H1 (cell line): ENCODE measurements at regions not wholly inside any gene's neighbourhood (a gene's known extent, or its start where the extent isn't known, plus 50 kb on each side); places are given as distances from the start of the nearest gene placed in this dataset.

ENCODE experiments used
- CTCF ChIA-PET: fragments of 300-600 bp; sonication (Branson Sonifier 250); formaldehyde crosslinking; loops from one replicate; lab custom pipeline; 2021; ENCODE audit not compliant: partially characterized antibody; lab: Charles Lee
- POLR2A ChIA-PET: fragments of 300-600 bp; sonication (Branson Sonifier 250); formaldehyde crosslinking; loops from one replicate; lab custom pipeline; 2021; ENCODE audit warnings: inconsistent platforms; ENCODE audit not compliant: partially characterized antibody; lab: Charles Lee
- DNase-seq, 2 experiments: peaks; one replicate each; pipeline versions ENCODE4 v3.0.0 to v3.0.0-alpha.2; 2010 to 2022; ENCODE audit warnings: low spot score in 2 of 2, low read depth in 1 of 2, mixed read lengths in 1 of 2
- FAIRE-seq: peaks from 2 replicates; lab custom pipeline; 2011; peaks lifted over from hg19 to GRCh38; lab: Jason Lieb, UNC
- H2AFZ ChIP-seq: 2 replicates; pipeline ENCODE4 v1.8.1; 2012; ENCODE audit warnings: low read length, inconsistent platforms
- H2AK5ac ChIP-seq: 2 replicates; pipeline ENCODE4 v1.6.1; 2013; ENCODE audit warnings: low read depth, low read length
- H2BK120ac ChIP-seq: replicated peaks from 2 replicates; pipeline ENCODE3; 2013; ENCODE audit warnings: low read depth, low read length, inconsistent platforms
- H2BK12ac ChIP-seq: 2 replicates; pipeline ENCODE4 v1.6.1; 2013; ENCODE audit warnings: low read depth, low read length
- H2BK15ac ChIP-seq: 2 replicates; pipeline ENCODE4 v1.6.1; 2013; ENCODE audit warnings: low read length
- H2BK20ac ChIP-seq: 2 replicates; pipeline ENCODE4 v1.6.1; 2013; ENCODE audit warnings: low read length
- H2BK5ac ChIP-seq: 2 replicates; pipeline ENCODE4 v1.6.1; 2013; ENCODE audit warnings: low read depth, low read length
- H3K14ac ChIP-seq: 2 replicates; pipeline ENCODE4 v1.6.1; 2013; ENCODE audit warnings: inconsistent platforms; ENCODE audit not compliant: insufficient read length
- H3K18ac ChIP-seq: 2 replicates; pipeline ENCODE4 v1.6.1; 2013; ENCODE audit warnings: low read length; ENCODE audit errors: extremely low read depth
- H3K23ac ChIP-seq: 2 replicates; pipeline ENCODE4 v1.6.1; 2013; ENCODE audit warnings: inconsistent platforms; ENCODE audit not compliant: insufficient read length
- H3K23me2 ChIP-seq: 2 replicates; pipeline ENCODE4 v1.6.1; 2013; ENCODE audit warnings: low read depth, low read length
- H3K27ac ChIP-seq: 2 replicates; pipeline ENCODE4 v1.6.1; 2011; ENCODE audit warnings: low read depth, low read length, inconsistent platforms
- H3K27me3 ChIP-seq, 4 experiments: replicated peaks in 1 of 4; 1 replicate in 1 of 4; 2 replicates in 3 of 4; pipeline versions ENCODE4 v1.6.1 to v1.8.1; 2011 to 2013; ENCODE audit warnings: low read length in 3 of 4, mild to moderate bottlenecking in 3 of 4, inconsistent platforms in 2 of 4, mixed read lengths in 2 of 4, moderate library complexity in 1 of 4; ENCODE audit not compliant: control insufficient read depth in 3 of 4, insufficient read depth in 3 of 4; ENCODE audit errors: extremely low read depth in 1 of 4
- H3K36me3 ChIP-seq, 4 experiments: 2 replicates each; pipeline versions ENCODE4 v1.6.1 to v1.8.1; 2011 to 2013; ENCODE audit warnings: mild to moderate bottlenecking in 4 of 4, low read length in 3 of 4, moderate library complexity in 2 of 4, control low read depth in 1 of 4, inconsistent platforms in 1 of 4; ENCODE audit not compliant: insufficient read depth in 4 of 4, control insufficient read depth in 2 of 4
- H3K4ac ChIP-seq: replicated peaks from 2 replicates; pipeline ENCODE3; 2013; ENCODE audit warnings: low read length, low read depth, mixed read lengths, inconsistent platforms; ENCODE audit not compliant: insufficient read length
- H3K4me1 ChIP-seq, 4 experiments: replicated peaks in 1 of 4; 1 replicate in 1 of 4; 2 replicates in 3 of 4; pipeline versions ENCODE4 v1.6.1 to v1.8.1; 2011 to 2013; ENCODE audit warnings: low read length in 3 of 4, inconsistent platforms in 2 of 4, mixed read lengths in 1 of 4; ENCODE audit not compliant: insufficient read depth in 4 of 4, control insufficient read depth in 3 of 4
- H3K4me2 ChIP-seq, 2 experiments: 2 replicates each; pipeline versions ENCODE4 v1.6.1 to v1.8.1; 2011 to 2013; ENCODE audit warnings: low read depth in 2 of 2, low read length in 2 of 2, control low read depth in 1 of 2, inconsistent platforms in 1 of 2, mild to moderate bottlenecking in 1 of 2; ENCODE audit not compliant: insufficient read depth in 1 of 2
- H3K4me3 ChIP-seq, 4 experiments: fragments of 200-600, 300-600 bp in 1 of 4; sonication (generic), shearing (Covaris generic), sonication (Bioruptor Twin) in 1 of 4; 2 replicates each; pipeline versions ENCODE4 v1.5.1 to v1.8.1; 2011 to 2016; ENCODE audit warnings: low read length in 4 of 4, low read depth in 3 of 4, control low read depth in 2 of 4, inconsistent platforms in 2 of 4, mild to moderate bottlenecking in 2 of 4, mixed read lengths in 1 of 4, moderate library complexity in 1 of 4; ENCODE audit not compliant: insufficient read depth in 2 of 4; ENCODE audit errors: extremely low read depth in 1 of 4
- H3K56ac ChIP-seq: replicated peaks from 2 replicates; pipeline ENCODE3; 2013; ENCODE audit warnings: low read depth, mild to moderate bottlenecking, mixed read lengths, low read length, inconsistent platforms; ENCODE audit not compliant: insufficient read length
- H3K79me1 ChIP-seq: 2 replicates; pipeline ENCODE4 v1.6.1; 2013; ENCODE audit warnings: low read depth, low read length, control low read depth
- H3K79me2 ChIP-seq, 2 experiments: 2 replicates each; pipeline versions ENCODE4 v1.6.1 to v1.8.1; 2012 to 2013; ENCODE audit warnings: low read length in 2 of 2, mild to moderate bottlenecking in 2 of 2, inconsistent platforms in 1 of 2; ENCODE audit not compliant: insufficient read depth in 2 of 2, control insufficient read depth in 1 of 2
- H3K9ac ChIP-seq, 4 experiments: replicated peaks in 1 of 4; 1 replicate in 1 of 4; 2 replicates in 3 of 4; pipeline versions ENCODE4 v1.6.1 to v1.8.1; 2011 to 2013; ENCODE audit warnings: low read depth in 3 of 4, low read length in 3 of 4, control low read depth in 2 of 4, mild to moderate bottlenecking in 2 of 4, moderate library complexity in 2 of 4, inconsistent platforms in 1 of 4; ENCODE audit errors: extremely low read depth in 1 of 4
- H3K9me3 ChIP-seq, 2 experiments: 2 replicates each; pipeline versions ENCODE4 v1.6.1 to v1.8.1; 2012 to 2013; ENCODE audit warnings: mild to moderate bottlenecking in 2 of 2, moderate library complexity in 2 of 2, control low read depth in 1 of 2, inconsistent platforms in 1 of 2, low read depth in 1 of 2, low read length in 1 of 2, mixed read lengths in 1 of 2; ENCODE audit not compliant: insufficient read depth in 2 of 2
- H4K20me1 ChIP-seq, 2 experiments: replicated peaks in 1 of 2; 2 replicates each; pipeline versions ENCODE3 to v1.8.1; 2011 to 2013; ENCODE audit warnings: inconsistent platforms in 2 of 2, low read length in 2 of 2, mild to moderate bottlenecking in 1 of 2; ENCODE audit not compliant: insufficient read depth in 2 of 2, control insufficient read depth in 1 of 2
- H4K5ac ChIP-seq: 2 replicates; pipeline ENCODE4 v1.6.1; 2013; ENCODE audit warnings: low read length, low read depth, mixed read lengths, inconsistent platforms; ENCODE audit not compliant: insufficient read length
- H4K8ac ChIP-seq: 2 replicates; pipeline ENCODE4 v1.8.0; 2013; ENCODE audit warnings: mild to moderate bottlenecking, moderate library complexity, low read length, inconsistent platforms; ENCODE audit not compliant: insufficient read depth; ENCODE audit errors: extremely low read depth
- H4K91ac ChIP-seq: replicated peaks from 2 replicates; pipeline ENCODE3; 2013; ENCODE audit warnings: low read length, mixed read lengths, inconsistent platforms; ENCODE audit not compliant: insufficient read length
- CTBP2 ChIP-seq: IDR thresholded peaks from 2 replicates; pipeline ENCODE4 v1.7.0; 2011; ENCODE audit warnings: borderline replicate concordance, mild to moderate bottlenecking, moderate library complexity, mixed read lengths, low read length; ENCODE audit not compliant: insufficient read depth, insufficient read length
- JUND ChIP-seq: IDR thresholded peaks from 2 replicates; pipeline ENCODE4 v1.6.1; 2011; ENCODE audit warnings: mild to moderate bottlenecking, improper control_type of control experiment, low read length
- SIX5 ChIP-seq: IDR thresholded peaks from 2 replicates; pipeline ENCODE4 v1.6.1; 2011; ENCODE audit warnings: mild to moderate bottlenecking, low read depth, low read length
- SP2 ChIP-seq: IDR thresholded peaks from 2 replicates; pipeline ENCODE4 v1.6.1; 2012; ENCODE audit warnings: mild to moderate bottlenecking, low read length, inconsistent platforms
- ZNF274 ChIP-seq: IDR thresholded peaks from 2 replicates; pipeline ENCODE4 v1.7.0; 2012; ENCODE audit warnings: low read length, borderline replicate concordance; ENCODE audit errors: extremely low read depth
- TF ChIP-seq, protein P1 (sequence below): IDR thresholded peaks from 2 replicates; pipeline ENCODE4 v1.6.1; 2012; ENCODE audit warnings: inconsistent platforms
- TF ChIP-seq, protein P2 (sequence below), 3 experiments: IDR thresholded peaks; 1 replicate in 2 of 3; 2 replicates in 1 of 3; pipeline versions ENCODE4 v1.5.1 to v1.6.1; 2011; ENCODE audit warnings: low read length in 3 of 3, mild to moderate bottlenecking in 3 of 3, inconsistent platforms in 2 of 3, low read depth in 1 of 3, moderate library complexity in 1 of 3; ENCODE audit not compliant: insufficient read depth in 1 of 3; ENCODE audit errors: control extremely low read depth in 1 of 3

DNA sequence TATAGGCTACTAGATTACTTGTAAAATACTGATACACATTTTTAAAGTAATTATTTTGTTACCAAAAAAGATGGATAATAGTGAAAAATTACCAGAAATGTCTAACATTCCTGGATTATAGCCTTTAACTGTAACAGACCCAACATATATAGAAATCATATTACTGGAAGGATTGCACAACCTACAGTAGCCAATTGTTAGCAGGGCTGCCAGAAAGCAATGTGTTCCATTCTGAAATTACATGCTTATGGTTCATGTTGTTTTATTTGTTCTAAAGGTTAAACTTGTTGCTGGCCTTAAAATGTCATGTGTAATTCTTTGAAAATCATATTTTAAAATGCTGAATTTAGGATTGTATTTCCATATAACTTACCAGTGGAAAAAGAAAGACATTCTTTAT is 793.6 kb upstream of the ACVR2A start:
- CTCF ChIA-PET: no interaction called here
- no peak overlapping the region for H3K18ac ChIP-seq
- H4K8ac ChIP-seq: no peak overlapping the region
- no peak overlapping the region for H2BK20ac ChIP-seq
- no peak overlapping the region for H3K56ac ChIP-seq
- no peak overlapping the region for H2AFZ ChIP-seq
- no peaks in the 10 kb centered on the region for H3K36me3 ChIP-seq
- no peak overlapping the region for H2AK5ac ChIP-seq
- TF ChIP-seq JUND: no peak
- TF ChIP-seq, protein P1, sequence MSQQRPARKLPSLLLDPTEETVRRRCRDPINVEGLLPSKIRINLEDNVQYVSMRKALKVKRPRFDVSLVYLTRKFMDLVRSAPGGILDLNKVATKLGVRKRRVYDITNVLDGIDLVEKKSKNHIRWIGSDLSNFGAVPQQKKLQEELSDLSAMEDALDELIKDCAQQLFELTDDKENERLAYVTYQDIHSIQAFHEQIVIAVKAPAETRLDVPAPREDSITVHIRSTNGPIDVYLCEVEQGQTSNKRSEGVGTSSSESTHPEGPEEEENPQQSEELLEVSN: no peak
- TF ChIP-seq, protein P2, sequence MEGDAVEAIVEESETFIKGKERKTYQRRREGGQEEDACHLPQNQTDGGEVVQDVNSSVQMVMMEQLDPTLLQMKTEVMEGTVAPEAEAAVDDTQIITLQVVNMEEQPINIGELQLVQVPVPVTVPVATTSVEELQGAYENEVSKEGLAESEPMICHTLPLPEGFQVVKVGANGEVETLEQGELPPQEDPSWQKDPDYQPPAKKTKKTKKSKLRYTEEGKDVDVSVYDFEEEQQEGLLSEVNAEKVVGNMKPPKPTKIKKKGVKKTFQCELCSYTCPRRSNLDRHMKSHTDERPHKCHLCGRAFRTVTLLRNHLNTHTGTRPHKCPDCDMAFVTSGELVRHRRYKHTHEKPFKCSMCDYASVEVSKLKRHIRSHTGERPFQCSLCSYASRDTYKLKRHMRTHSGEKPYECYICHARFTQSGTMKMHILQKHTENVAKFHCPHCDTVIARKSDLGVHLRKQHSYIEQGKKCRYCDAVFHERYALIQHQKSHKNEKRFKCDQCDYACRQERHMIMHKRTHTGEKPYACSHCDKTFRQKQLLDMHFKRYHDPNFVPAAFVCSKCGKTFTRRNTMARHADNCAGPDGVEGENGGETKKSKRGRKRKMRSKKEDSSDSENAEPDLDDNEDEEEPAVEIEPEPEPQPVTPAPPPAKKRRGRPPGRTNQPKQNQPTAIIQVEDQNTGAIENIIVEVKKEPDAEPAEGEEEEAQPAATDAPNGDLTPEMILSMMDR (IDR thresholded peaks at IDR 0.05; ENCODE audit: control extremely low read depth in 1 of 3, insufficient read depth in 1 of 3, low read depth in 1 of 3, low read length in 3 of 3): no peak
- TF ChIP-seq SIX5: no peak
- TF ChIP-seq SP2: no peak
- no peak for TF ChIP-seq CTBP2
- TF ChIP-seq ZNF274: no peak
- H3K27me3 ChIP-seq: no peaks in the 10 kb centered on the region
- no peak overlapping the region for H3K27ac ChIP-seq
- H3K4ac ChIP-seq: no peak overlapping the region
- POLR2A ChIA-PET: no interaction called here
- H3K9ac ChIP-seq: no peak overlapping the region
- no peaks in the 10 kb centered on the region for H3K23me2 ChIP-seq
- H4K5ac ChIP-seq: no peak overlapping the region
- H3K14ac ChIP-seq: no peak overlapping the region
- H3K79me2 ChIP-seq: no peaks in the 10 kb centered on the region
- H3K4me1 ChIP-seq: peaks cover 0 to 4% (median 1%) of the 10 kb centered on the region in 4 experiments; a peak in 2 of 7 replicates
- no peak overlapping the region for H2BK15ac ChIP-seq
- H3K4me2 ChIP-seq: no peak overlapping the region
- H4K20me1 ChIP-seq: no peaks in the 10 kb centered on the region
- H2BK12ac ChIP-seq: no peak overlapping the region
- no peak overlapping the region for H3K23ac ChIP-seq
- H3K4me3 ChIP-seq: no peak overlapping the region
- H2BK5ac ChIP-seq: no peak overlapping the region
- DNase-seq (no peak), FAIRE-seq (no peak)
- no peaks in the 10 kb centered on the region for H3K79me1 ChIP-seq
- H2BK120ac ChIP-seq: no peak overlapping the region
- H3K9me3 ChIP-seq: no peaks in the 10 kb centered on the region
- H4K91ac ChIP-seq: no peak overlapping the region
